Stomach (tissue), 8 donors: ENCODE measurements at regions not wholly inside any gene's neighbourhood (a gene's known extent, or its start where the extent isn't known, plus 50 kb on each side); places are given as distances from the start of the nearest gene placed in this dataset.

ENCODE experiments used
- DNase-seq, 2 donors: peaks; one replicate each; pipeline versions ENCODE4 v3.0.0 to v3.0.0-alpha.2; 2013 to 2019
- H3K27ac ChIP-seq, 5 donors: fragments of 200-600 bp in 4 of 5; sonication (generic) in 4 of 5; one replicate each; pipeline ENCODE4 v1.5.1; 2013 to 2019; ENCODE audit warnings: mild to moderate bottlenecking in 1 of 5, moderate library complexity in 1 of 5
- H3K27me3 ChIP-seq, 3 donors: fragments of 200-600 bp; sonication (generic); one replicate each; pipeline ENCODE4 v1.5.1; 2017 to 2019; ENCODE audit warnings: mixed run types in 1 of 3
- H3K36me3 ChIP-seq, 4 donors: fragments of 200-600 bp; sonication (generic); 1 replicate in 3 of 4; 2 replicates in 1 of 4; pipeline ENCODE4 v1.5.1; 2016 to 2019
- H3K4me1 ChIP-seq, 4 donors: fragments of 200-600 bp; sonication (generic); one replicate each; pipeline ENCODE4 v1.5.1; 2016 to 2019
- H3K4me3 ChIP-seq, 4 donors: fragments of 200-600 bp; sonication (generic) in 3 of 4; one replicate each; pipeline ENCODE4 v1.5.1; 2016 to 2019; ENCODE audit warnings: mild to moderate bottlenecking in 1 of 4
- H3K9me3 ChIP-seq, 4 donors: fragments of 200-600 bp; sonication (generic); one replicate each; pipeline ENCODE4 v1.5.1; 2016 to 2019
- CTCF ChIP-seq, 7 experiments: fragments of 450-650 bp in 4 of 7; fragments of 200-600 bp in 3 of 7; sonication (generic) in 3 of 7; IDR thresholded peaks; one replicate each; pipeline ENCODE4 v1.5.1; 2016 to 2019; ENCODE audit warnings: antibody characterized with exemption in 7 of 7, control low read depth in 2 of 7, mild to moderate bottlenecking in 1 of 7
- EP300 ChIP-seq: sonication (generic); formaldehyde crosslinking; IDR thresholded peaks from one replicate; pipeline ENCODE4 v1.6.1; 2017; ENCODE audit warnings: antibody characterized with exemption
- POLR2A ChIP-seq, 4 donors: fragments of 450-650 bp; IDR thresholded peaks; one replicate each; pipeline ENCODE4 v1.6.1; 2016; ENCODE audit warnings: antibody characterized with exemption in 4 of 4, control low read depth in 2 of 4, mild to moderate bottlenecking in 1 of 4, moderate library complexity in 1 of 4
- POLR2AphosphoS5 ChIP-seq, 3 donors: sonication (generic); formaldehyde crosslinking; IDR thresholded peaks; one replicate each; pipeline ENCODE4 v1.6.1; 2016; ENCODE audit warnings: antibody characterized with exemption in 3 of 3
- WGBS, 5 donors: extraction: QIAGEN DNeasy Blood & Tissue Kit in 3 of 5; methylation state at CpG; one replicate each; pipeline versions ENCODE4 v1.1.5 to v1.1.7; 2013 to 2018; 5-methylcytosine and 5-hydroxymethylcytosine counted together
- intact Hi-C: fragments of 100-400 bp; cut with DNase I; formaldehyde crosslinking; loops from one replicate; pipeline ENCODE4 v1.15.1; 2023; ENCODE audit warnings: low total_unique reads
- donor health status: healthy with polysubstance abuse.
- donor health status: Bipolar disorder and iron deficiency.
- donor health status: healthy.

GRCh38 chr2:128988967-128989366 is 670.3 kb upstream of the HS6ST1 start:
- Histone ChIP-seq H3K9me3 (no peaks in the 10 kb centered on the region), H3K4me3 (no peak overlapping the region), H3K36me3 (no peaks in the 10 kb centered on the region), H3K4me1 (peaks cover 0 to 15% (median 6%) of the 10 kb centered on the region in 4 donors), H3K27ac (no peak overlapping the region), H3K27me3 (no peaks in the 10 kb centered on the region)
- DNase-seq = no peak
- TF ChIP-seq CTCF (IDR thresholded peaks at IDR 0.05) (no peak), POLR2A (IDR thresholded peaks at IDR 0.05) (no peak), EP300 (no peak), POLR2AphosphoS5 (IDR thresholded peaks at IDR 0.05) (no peak)
- 83 to 91% (median 89%) methylated on average over 6 of the region's 6 CpGs for WGBS, 5 donors
- intact Hi-C loops = no loop called here

- DNase-seq = no peak
- WGBS, 5 donors = 92 to 97% (median 94%) methylated on average over 4 of the region's 4 CpGs
- H3K9me3 ChIP-seq = no peaks in the 10 kb centered on the region
- TF ChIP-seq POLR2A (IDR thresholded peaks at IDR 0.05) = no peak
- TF ChIP-seq EP300 = no peak
- TF ChIP-seq POLR2AphosphoS5 (IDR thresholded peaks at IDR 0.05) = no peak
- no peak for TF ChIP-seq CTCF (IDR thresholded peaks at IDR 0.05)
- no peak overlapping the region for H3K27ac ChIP-seq
- intact Hi-C loops = no loop called here
- H3K4me3 ChIP-seq = no peak overlapping the region
- no peaks in the 10 kb centered on the region for H3K27me3 ChIP-seq
- H3K36me3 ChIP-seq = no peaks in the 10 kb centered on the region
- H3K4me1 ChIP-seq = no peaks in the 10 kb centered on the region
Measured at GRCh38 chr2:128995086-128995485, 676.4 kb upstream of the HS6ST1 start.

GRCh38 chr2:128996078-128996477 is 677.4 kb upstream of the HS6ST1 start:
- intact Hi-C loops = no loop called here
- DNase-seq = no peak
- no peak overlapping the region for H3K4me3 ChIP-seq
- H3K4me1 ChIP-seq = no peaks in the 10 kb centered on the region
- H3K9me3 ChIP-seq = no peaks in the 10 kb centered on the region
- no peak for TF ChIP-seq EP300
- no peaks in the 10 kb centered on the region for H3K36me3 ChIP-seq
- no peaks in the 10 kb centered on the region for H3K27me3 ChIP-seq
- 90 to 93% (median 92%) methylated on average over 4 of the region's 4 CpGs for WGBS, 5 donors
- H3K27ac ChIP-seq = no peak overlapping the region

GRCh38 chr2:128997166-128997866 is 678.6 kb upstream of the HS6ST1 start:
- WGBS, 5 donors = 71 to 85% (median 77%) methylated on average over 5 of the region's 5 CpGs
- H3K27me3 ChIP-seq = no peaks in the 10 kb centered on the region
- H3K36me3 ChIP-seq = no peaks in the 10 kb centered on the region
- TF ChIP-seq POLR2A (IDR thresholded peaks at IDR 0.05) (no peak), POLR2AphosphoS5 (IDR thresholded peaks at IDR 0.05) (no peak), CTCF (IDR thresholded peaks at IDR 0.05) (no peak), EP300 (no peak)
- no peaks in the 10 kb centered on the region for H3K4me1 ChIP-seq
- H3K9me3 ChIP-seq = no peaks in the 10 kb centered on the region
- intact Hi-C loops = no loop called here
- no peak for DNase-seq
- no peak overlapping the region for H3K27ac ChIP-seq
- no peak overlapping the region for H3K4me3 ChIP-seq

- H3K4me1 ChIP-seq = no peaks in the 10 kb centered on the region
- no peaks in the 10 kb centered on the region for H3K27me3 ChIP-seq
- no peak overlapping the region for H3K27ac ChIP-seq
- H3K36me3 ChIP-seq = no peaks in the 10 kb centered on the region
- no peak overlapping the region for H3K4me3 ChIP-seq
- intact Hi-C loops = no loop called here
- DNase-seq = no peak
- H3K9me3 ChIP-seq = no peaks in the 10 kb centered on the region
- TF ChIP-seq EP300 (no peak), POLR2AphosphoS5 (IDR thresholded peaks at IDR 0.05) (no peak), POLR2A (IDR thresholded peaks at IDR 0.05) (no peak), CTCF (IDR thresholded peaks at IDR 0.05) (no peak)
- 75 to 90% (median 87%) methylated on average over 5 of the region's 5 CpGs for WGBS, 5 donors
Measured at GRCh38 chr2:129001926-129002325, 683.3 kb upstream of the HS6ST1 start.
